ENCODE measurements at regions not wholly inside any gene's neighbourhood (a gene's known extent, or its start where the extent isn't known, plus 50 kb on each side); places are given as distances from the start of the nearest gene placed in this dataset.
"Not testable (repeated sequence)": the region's sequence is repeated elsewhere in the genome, so short reads cannot be mapped to it uniquely, and the experiment has no call there.

GRCh38 chr5:98121036-98121936, 652.2 kb upstream of the RGMB start:
- no peak for DNase-seq (ENCODE audit: low read depth)

GRCh38 chr5:98128271-98128670, 645.2 kb upstream of the RGMB start:
- no peak for DNase-seq (ENCODE audit: low read depth)

GRCh38 chr5:98128846-98129245, 644.6 kb upstream of the RGMB start:
- no peak for DNase-seq (ENCODE audit: low read depth)

GRCh38 chr5:98130261-98131035, 643.0 kb upstream of the RGMB start:
- no peak for DNase-seq (ENCODE audit: low read depth)

GRCh38 chr5:98144116-98144515, 629.3 kb upstream of the RGMB start:
- no peak for DNase-seq (ENCODE audit: low read depth)

DNA sequence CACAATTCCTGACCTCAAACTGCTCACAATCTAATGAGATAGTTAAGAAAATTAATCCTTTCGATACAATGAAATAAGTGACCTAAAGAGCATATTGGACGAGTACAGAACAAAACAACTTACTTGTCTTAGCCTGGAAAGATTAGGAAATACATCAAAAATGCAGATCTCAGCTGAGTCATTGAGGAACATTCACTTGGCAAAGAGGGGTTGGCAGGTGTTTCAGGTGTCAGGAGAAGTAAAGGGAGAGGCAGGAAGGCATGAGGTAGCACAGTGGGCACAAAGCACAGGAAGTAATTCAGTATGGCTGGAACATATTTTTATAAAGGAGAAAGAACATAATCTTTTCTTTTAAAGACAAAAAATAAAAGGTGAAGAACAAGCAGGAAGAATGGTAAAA, 628.8 kb upstream of the RGMB start:
- peak; percentile 23 for DNase-seq (ENCODE audit: low read depth)

GRCh38 chr5:98157368-98157767, 616.1 kb upstream of the RGMB start:
- DNase-seq (ENCODE audit: low read depth), result no peak

GRCh38 chr5:98158440-98158839, 615.0 kb upstream of the RGMB start:
- no peak for DNase-seq (ENCODE audit: low read depth)

DNA sequence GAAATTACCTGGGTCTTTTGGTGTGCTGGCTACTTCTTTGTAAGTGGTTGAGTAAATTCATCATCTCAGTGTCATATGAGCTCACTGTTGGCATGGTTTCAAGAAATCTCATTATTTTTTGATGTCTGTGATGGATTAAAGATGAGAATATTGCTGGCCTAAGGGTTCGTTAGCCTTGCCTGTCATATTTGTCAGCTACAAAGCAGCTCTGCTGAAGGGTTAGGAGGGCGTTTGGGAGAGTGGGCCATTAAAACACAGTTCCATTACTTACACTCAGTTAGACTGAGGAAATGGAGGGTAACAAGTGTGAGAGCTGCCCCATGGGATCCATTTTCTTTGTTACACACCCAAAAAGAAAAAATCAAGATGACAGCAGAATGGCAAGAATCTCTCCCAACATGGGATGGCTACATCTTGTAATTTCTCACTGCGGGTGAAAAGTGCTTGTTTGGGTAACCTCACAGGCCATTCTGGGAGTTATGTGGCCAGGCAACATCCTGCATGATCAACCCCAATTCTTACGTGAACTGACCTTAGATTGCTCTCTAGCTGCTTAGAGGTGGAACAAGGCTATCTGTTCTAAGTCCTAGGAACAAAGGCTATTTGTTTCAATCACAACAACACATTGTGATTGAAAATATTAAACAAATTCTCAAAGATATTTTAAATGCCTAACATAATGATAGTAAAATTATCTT, 609.5 kb upstream of the RGMB start:
- DNase-seq (ENCODE audit: low read depth), result peak; percentile 17

GRCh38 chr5:98168871-98169270, 604.6 kb upstream of the RGMB start:
- DNase-seq (ENCODE audit: low read depth), result no peak

- no peak for DNase-seq (ENCODE audit: low read depth)
Observed at GRCh38 chr5:98170994-98171393, 602.5 kb upstream of the RGMB start.

DNA sequence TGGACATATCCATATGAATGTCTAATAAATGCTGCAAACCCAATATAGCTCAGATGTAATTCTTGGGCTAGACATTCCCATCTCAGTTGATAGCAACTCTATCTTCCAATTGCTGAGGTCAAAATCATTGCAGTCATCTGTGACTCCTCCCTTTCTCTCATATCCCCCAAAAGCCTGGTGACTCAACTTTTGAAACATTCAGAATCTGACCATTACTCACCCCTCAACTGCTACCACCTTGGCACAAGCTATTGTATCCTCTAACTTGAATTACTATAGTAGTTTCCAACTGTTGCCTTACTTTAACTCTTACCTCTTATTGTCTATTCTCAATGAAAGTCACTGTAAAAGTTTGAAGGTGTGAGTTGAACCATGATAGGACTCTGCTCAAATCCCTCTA, 600.1 kb upstream of the RGMB start:
- peak; percentile 84 for DNase-seq (ENCODE audit: low read depth)

- no peak for DNase-seq (ENCODE audit: low read depth)
Observed at GRCh38 chr5:98175474-98175873, 598.0 kb upstream of the RGMB start.

DNA sequence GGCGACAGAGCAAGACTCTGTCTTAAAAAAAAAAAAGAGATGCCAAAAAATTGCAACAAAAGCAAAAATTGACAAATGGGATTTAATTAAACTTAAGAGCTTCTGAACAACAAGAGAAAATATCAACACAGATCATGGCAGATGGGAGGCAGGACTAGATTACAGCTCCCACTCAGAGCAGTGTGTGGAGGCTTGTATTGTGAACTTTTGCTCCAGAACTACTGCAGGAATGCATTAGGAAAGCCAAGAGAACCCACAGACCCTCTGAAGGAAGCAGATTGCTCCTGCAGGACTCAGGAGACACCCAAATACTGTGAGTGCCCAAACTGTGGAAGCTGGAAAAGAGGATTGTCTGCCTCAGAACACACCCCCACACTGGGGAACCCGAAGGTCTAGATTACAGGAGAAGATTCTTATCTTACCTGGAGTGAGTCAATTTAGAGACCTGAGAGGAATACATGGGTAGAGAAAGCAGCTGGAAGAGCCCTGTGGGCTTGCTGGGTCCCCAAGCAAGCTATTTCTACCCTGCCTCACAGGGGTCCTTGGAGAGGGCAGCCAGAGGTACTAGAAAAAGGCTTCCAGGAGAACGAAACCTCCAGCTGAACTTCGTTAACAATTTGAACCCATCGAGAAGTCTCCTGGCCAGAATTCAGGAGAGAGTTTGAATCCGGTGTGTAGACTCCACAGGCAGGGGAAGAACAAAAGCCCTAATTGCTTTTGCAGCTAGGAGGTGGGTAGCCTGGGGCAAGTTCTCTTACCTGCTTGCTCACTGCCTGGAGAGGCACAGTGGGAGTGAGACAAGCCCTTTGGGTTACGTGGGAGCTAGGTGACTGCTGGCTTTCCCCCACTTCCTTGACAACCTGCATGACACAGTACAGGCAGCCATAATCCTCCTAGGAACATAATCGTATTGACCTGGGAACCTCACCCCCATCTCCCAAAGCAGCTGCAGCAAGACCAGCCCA, 593.4 kb upstream of the RGMB start:
- peak; percentile 61 for DNase-seq (ENCODE audit: low read depth)

DNA sequence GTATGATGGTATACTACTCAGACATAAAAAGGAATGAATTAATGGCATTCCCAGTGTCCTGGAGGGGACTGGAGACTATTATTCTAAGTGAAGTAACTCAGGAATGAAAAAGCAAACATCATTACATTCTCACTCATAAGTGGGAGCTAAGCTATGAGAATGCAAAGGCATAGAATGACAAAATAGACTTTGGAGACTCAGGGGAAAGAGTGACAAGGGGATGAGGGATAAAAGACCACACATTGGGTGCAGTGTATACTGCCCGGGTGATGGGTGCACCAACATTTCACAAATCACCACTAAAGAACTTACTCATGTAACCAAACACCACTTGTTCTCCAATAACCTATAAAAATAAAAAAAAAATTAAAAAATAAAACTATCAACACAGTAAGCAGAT, 587.3 kb upstream of the RGMB start:
- no peak for DNase-seq (ENCODE audit: low read depth)

- DNase-seq (ENCODE audit: low read depth), result peak; percentile 50
Observed at GRCh38 chr5:98187945-98188344, 585.5 kb upstream of the RGMB start.

DNA sequence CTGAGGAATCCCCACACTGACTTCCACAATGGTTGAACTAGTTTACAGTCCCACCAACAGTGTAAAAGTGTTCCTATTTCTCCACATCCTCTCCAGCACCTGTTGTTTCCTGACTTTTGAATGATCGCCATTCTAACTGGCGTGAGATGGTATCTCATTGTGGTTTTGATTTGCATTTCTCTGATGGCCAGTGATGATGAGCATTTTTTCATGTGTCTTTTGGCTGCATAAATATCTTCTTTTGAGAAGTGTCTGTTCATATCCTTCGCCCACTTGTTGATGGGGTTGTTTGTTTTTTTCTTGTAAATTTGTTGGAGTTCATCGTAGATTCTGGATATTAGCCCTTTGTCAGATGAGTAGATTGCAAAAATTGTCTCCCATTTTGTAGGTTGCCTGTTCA, 583.1 kb upstream of the RGMB start:
- DNase-seq (ENCODE audit: low read depth), result not testable (repeated sequence)

GRCh38 chr5:98193921-98194760, 579.3 kb upstream of the RGMB start:
- DNase-seq (ENCODE audit: low read depth), result no peak

GRCh38 chr5:98200726-98201541, 572.5 kb upstream of the RGMB start:
- DNase-seq (ENCODE audit: low read depth), result no peak

GRCh38 chr5:98204798-98205197, 568.7 kb upstream of the RGMB start:
- DNase-seq (ENCODE audit: low read depth), result no peak

Measured in iris pigment epithelial cell (primary cell).